HepG2 (cell line): ENCODE measurements at regions not wholly inside any gene's neighbourhood (a gene's known extent, or its start where the extent isn't known, plus 50 kb on each side); places are given as distances from the start of the nearest gene placed in this dataset.

Source experiments
- DNMT1 ChIP-seq: sonication (generic); formaldehyde crosslinking; IDR thresholded peaks from 2 replicates; pipeline ENCODE4 v1.5.1; 2020; ENCODE audit warnings: mild to moderate bottlenecking, missing genetic modification reagents
- ELF3 ChIP-seq: IDR thresholded peaks from 2 replicates; pipeline ENCODE4 v1.6.1; 2016; ENCODE audit warnings: missing genetic modification reagents, missing compliant biosample characterization
- GATAD1 ChIP-seq: IDR thresholded peaks from 2 replicates; pipeline ENCODE4 v1.6.1; 2016; ENCODE audit warnings: missing genetic modification reagents, missing compliant biosample characterization
- HCFC1 ChIP-seq: fragments of 150-350 bp; IDR thresholded peaks from 2 replicates; pipeline ENCODE4 v1.6.1; 2014; ENCODE audit warnings: low read depth, low read length
- JUNB ChIP-seq: sonication (generic); formaldehyde crosslinking; IDR thresholded peaks from 2 replicates; pipeline ENCODE4 v1.8.0; 2022; ENCODE audit warnings: missing genetic modification reagents, mild to moderate bottlenecking, borderline replicate concordance
- KDM6A ChIP-seq: IDR thresholded peaks from 2 replicates; pipeline ENCODE4 v1.6.1; 2016; ENCODE audit warnings: low read depth
- PCBP2 ChIP-seq: fragments of 200-400 bp; formaldehyde crosslinking; optimal IDR thresholded peaks from 2 replicates; pipeline ENCODE3; 2018; ENCODE audit warnings: low read length, low read depth; ENCODE audit not compliant: poor library complexity, severe bottlenecking
- RAD51 ChIP-seq: fragments of 450-650 bp; IDR thresholded peaks from 2 replicates; pipeline ENCODE4 v1.6.1; 2016; ENCODE audit warnings: borderline replicate concordance
- SNAI1 ChIP-seq: sonication (generic); formaldehyde crosslinking; IDR thresholded peaks from 2 replicates; pipeline ENCODE4 v1.5.0; 2020; ENCODE audit warnings: mild to moderate bottlenecking, missing genetic modification reagents, borderline replicate concordance
- SNAPC4 ChIP-seq: sonication (generic); formaldehyde crosslinking; IDR thresholded peaks from 2 replicates; pipeline ENCODE4 v1.4.0; 2020; ENCODE audit warnings: mild to moderate bottlenecking, missing genetic modification reagents
- SOX5 ChIP-seq: IDR thresholded peaks from 2 replicates; pipeline ENCODE4 v1.6.1; 2016; ENCODE audit warnings: borderline replicate concordance
- TCF12 ChIP-seq, 2 experiments: fragments of 450-650 bp in 1 of 2; sonication (generic) in 1 of 2; formaldehyde crosslinking in 1 of 2; IDR thresholded peaks; 2 replicates each; pipeline versions ENCODE4 v1.6.1 to v1.8.0; 2017 to 2022; ENCODE audit warnings: antibody characterized with exemption in 1 of 2, mild to moderate bottlenecking in 1 of 2, missing genetic modification reagents in 1 of 2, moderate library complexity in 1 of 2
- THRA ChIP-seq: sonication (generic); formaldehyde crosslinking; IDR thresholded peaks from 2 replicates; pipeline ENCODE4 v1.4.0; 2020; ENCODE audit warnings: missing genetic modification reagents, borderline replicate concordance
- ZNF180 ChIP-seq: sonication (generic); formaldehyde crosslinking; IDR thresholded peaks from 2 replicates; pipeline ENCODE4 v1.4.0; 2020; ENCODE audit warnings: low read depth, missing genetic modification reagents, borderline replicate concordance
- ZNF251 ChIP-seq: sonication (generic); formaldehyde crosslinking; IDR thresholded peaks from 2 replicates; pipeline ENCODE4 v1.9.0; 2021; ENCODE audit warnings: mild to moderate bottlenecking, missing genetic modification reagents
- ZNF260 ChIP-seq: sonication (generic); formaldehyde crosslinking; IDR thresholded peaks from 2 replicates; pipeline ENCODE4 v1.4.0; 2020; ENCODE audit warnings: missing genetic modification reagents, low read depth, mild to moderate bottlenecking, borderline replicate concordance
- ZNF646 ChIP-seq: sonication (generic); formaldehyde crosslinking; IDR thresholded peaks from 2 replicates; pipeline ENCODE4 v1.9.0; 2021; ENCODE audit warnings: mild to moderate bottlenecking, missing genetic modification reagents
- ZNF703 ChIP-seq: sonication (generic); formaldehyde crosslinking; IDR thresholded peaks from 2 replicates; pipeline ENCODE4 v1.5.1; 2020; ENCODE audit warnings: missing genetic modification reagents, mild to moderate bottlenecking, moderate library complexity, borderline replicate concordance

- TF ChIP-seq THRA (CRISPR knock-in tag) (peak; percentile 46; the same call in 1 of the 2 replicates), JUNB (CRISPR knock-in tag) (peak; percentile 99), PCBP2 (no peak), HCFC1 (no peak), ZNF251 (CRISPR knock-in tag) (no peak), KDM6A (peak; percentile 94), ZNF703 (no peak), ZNF180 (no peak), SNAI1 (CRISPR knock-in tag) (no peak), SOX5 (CRISPR knock-in tag) (peak; percentile 88), RAD51 (no peak), ELF3 (CRISPR knock-in tag) (peak; percentile 58), SNAPC4 (CRISPR knock-in tag) (no peak), GATAD1 (CRISPR knock-in tag) (no peak), ZNF646 (CRISPR knock-in tag) (peak; percentile 45; the same call in 1 of the 2 replicates), ZNF260 (no peak), TCF12 (IDR thresholded peaks at IDR 0.05) (no peak), TCF12 (CRISPR knock-in tag; IDR thresholded peaks at IDR 0.05) (no peak), DNMT1 (CRISPR knock-in tag) (no peak)
These were observed 213.7 kb downstream of the PDCD6IP start (continued) for GRCh38 chr3:34012102-34012461.
